ENCODE measurements at regions not wholly inside any gene's neighbourhood (a gene's known extent, or its start where the extent isn't known, plus 50 kb on each side); places are given as distances from the start of the nearest gene placed in this dataset.

- no peak for DNase-seq (ENCODE audit: low spot score)
- Histone ChIP-seq H3K27ac (no peak overlapping the region), H3K9me3 (no peaks in the 10 kb centered on the region), H3K27me3 (no peaks in the 10 kb centered on the region), H3K36me3 (no peaks in the 10 kb centered on the region), H3K4me3 (no peak overlapping the region), H3K4me1 (no peaks in the 10 kb centered on the region)
- no peak for TF ChIP-seq CTCF (IDR thresholded peaks at IDR 0.05)
These were observed 173.0 kb downstream of the NTMT2 start for GRCh38 chr1:170318736-170319135.

- no peaks in the 10 kb centered on the region for H3K4me1 ChIP-seq
- no peaks in the 10 kb centered on the region for H3K9me3 ChIP-seq
- TF ChIP-seq CTCF (IDR thresholded peaks at IDR 0.05) = no peak
- H3K4me3 ChIP-seq = no peak overlapping the region
- H3K27me3 ChIP-seq = no peaks in the 10 kb centered on the region
- no peak overlapping the region for H3K27ac ChIP-seq
- no peak for DNase-seq (ENCODE audit: low spot score)
- no peaks in the 10 kb centered on the region for H3K36me3 ChIP-seq
These were observed 175.4 kb downstream of the NTMT2 start for GRCh38 chr1:170321113-170321512.

GRCh38 chr1:170326186-170326585, 180.4 kb downstream of the NTMT2 start:
- Histone ChIP-seq H3K27ac (no peak overlapping the region), H3K4me3 (no peak overlapping the region), H3K36me3 (no peaks in the 10 kb centered on the region), H3K9me3 (no peaks in the 10 kb centered on the region), H3K4me1 (no peaks in the 10 kb centered on the region), H3K27me3 (no peaks in the 10 kb centered on the region)
- no peak for DNase-seq (ENCODE audit: low spot score)
- TF ChIP-seq CTCF (IDR thresholded peaks at IDR 0.05) = no peak

GRCh38 chr1:170332801-170333200, 187.0 kb downstream of the NTMT2 start:
- H3K4me1 ChIP-seq = no peaks in the 10 kb centered on the region
- H3K4me3 ChIP-seq = no peak overlapping the region
- no peaks in the 10 kb centered on the region for H3K27me3 ChIP-seq
- no peak for TF ChIP-seq CTCF (IDR thresholded peaks at IDR 0.05)
- H3K36me3 ChIP-seq = no peaks in the 10 kb centered on the region
- no peak overlapping the region for H3K27ac ChIP-seq
- H3K9me3 ChIP-seq = no peaks in the 10 kb centered on the region
- DNase-seq (ENCODE audit: low spot score) = no peak

- no peak overlapping the region for H3K4me3 ChIP-seq
- H3K9me3 ChIP-seq = no peaks in the 10 kb centered on the region
- no peak for TF ChIP-seq CTCF (IDR thresholded peaks at IDR 0.05)
- H3K27me3 ChIP-seq = no peaks in the 10 kb centered on the region
- no peaks in the 10 kb centered on the region for H3K4me1 ChIP-seq
- no peak overlapping the region for H3K27ac ChIP-seq
- no peak for DNase-seq (ENCODE audit: low spot score)
- H3K36me3 ChIP-seq = no peaks in the 10 kb centered on the region
These were observed 191.7 kb downstream of the NTMT2 start for GRCh38 chr1:170337413-170337994.

- no peaks in the 10 kb centered on the region for H3K9me3 ChIP-seq
- TF ChIP-seq CTCF (IDR thresholded peaks at IDR 0.05) = no peak
- no peaks in the 10 kb centered on the region for H3K36me3 ChIP-seq
- no peaks in the 10 kb centered on the region for H3K27me3 ChIP-seq
- no peak overlapping the region for H3K27ac ChIP-seq
- H3K4me3 ChIP-seq = no peak overlapping the region
- H3K4me1 ChIP-seq = no peaks in the 10 kb centered on the region
- no peak for DNase-seq (ENCODE audit: low spot score)
These were observed 192.4 kb upstream of the GORAB start for GRCh38 chr1:170339534-170339933.
